Activated naive CD4-positive, alpha-beta T cell (primary cell): ENCODE measurements at regions not wholly inside any gene's neighbourhood (a gene's known extent, or its start where the extent isn't known, plus 50 kb on each side); places are given as distances from the start of the nearest gene placed in this dataset.
"Not testable (repeated sequence)": the region's sequence is repeated elsewhere in the genome, so short reads cannot be mapped to it uniquely, and the experiment has no call there.

Experiments used
- DNase-seq, 4 experiments: peaks; one replicate each; lab custom pipeline; 2025; lab: John Stamatoyannopoulos, UW

DNA sequence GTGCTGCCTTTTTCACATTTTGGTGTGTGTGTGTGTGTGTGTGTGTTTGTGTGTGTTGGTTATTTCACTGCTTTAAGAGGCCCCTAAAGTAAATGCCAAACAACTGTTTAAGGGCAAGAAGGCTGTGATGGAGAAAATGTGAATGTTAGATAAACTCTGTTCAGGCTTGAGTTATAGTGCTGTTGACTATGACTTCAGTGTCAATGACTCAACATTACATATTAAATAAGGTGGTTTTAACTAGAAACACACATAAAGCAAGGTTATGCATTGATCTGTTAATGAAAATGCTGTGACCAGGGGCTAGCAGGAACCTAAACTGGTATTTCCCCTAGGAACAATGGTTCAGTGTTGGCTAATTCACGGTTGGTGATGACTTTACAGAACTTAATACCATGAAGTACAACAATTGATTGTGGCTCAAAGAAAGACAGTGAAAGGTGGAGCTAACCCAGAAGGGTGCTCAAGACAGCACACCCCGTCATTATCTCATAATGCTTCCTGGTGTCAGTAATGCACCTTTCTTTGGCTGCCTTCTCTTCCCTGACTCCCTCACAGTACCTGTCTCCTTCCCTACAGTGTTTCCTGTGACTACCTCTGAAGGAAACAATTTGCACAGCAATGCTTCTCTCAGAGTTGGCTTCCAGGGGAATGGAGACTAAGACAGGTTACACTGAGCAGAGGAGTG lies 116.1 kb downstream of the RIN2 start:
- no peak for DNase-seq

DNA sequence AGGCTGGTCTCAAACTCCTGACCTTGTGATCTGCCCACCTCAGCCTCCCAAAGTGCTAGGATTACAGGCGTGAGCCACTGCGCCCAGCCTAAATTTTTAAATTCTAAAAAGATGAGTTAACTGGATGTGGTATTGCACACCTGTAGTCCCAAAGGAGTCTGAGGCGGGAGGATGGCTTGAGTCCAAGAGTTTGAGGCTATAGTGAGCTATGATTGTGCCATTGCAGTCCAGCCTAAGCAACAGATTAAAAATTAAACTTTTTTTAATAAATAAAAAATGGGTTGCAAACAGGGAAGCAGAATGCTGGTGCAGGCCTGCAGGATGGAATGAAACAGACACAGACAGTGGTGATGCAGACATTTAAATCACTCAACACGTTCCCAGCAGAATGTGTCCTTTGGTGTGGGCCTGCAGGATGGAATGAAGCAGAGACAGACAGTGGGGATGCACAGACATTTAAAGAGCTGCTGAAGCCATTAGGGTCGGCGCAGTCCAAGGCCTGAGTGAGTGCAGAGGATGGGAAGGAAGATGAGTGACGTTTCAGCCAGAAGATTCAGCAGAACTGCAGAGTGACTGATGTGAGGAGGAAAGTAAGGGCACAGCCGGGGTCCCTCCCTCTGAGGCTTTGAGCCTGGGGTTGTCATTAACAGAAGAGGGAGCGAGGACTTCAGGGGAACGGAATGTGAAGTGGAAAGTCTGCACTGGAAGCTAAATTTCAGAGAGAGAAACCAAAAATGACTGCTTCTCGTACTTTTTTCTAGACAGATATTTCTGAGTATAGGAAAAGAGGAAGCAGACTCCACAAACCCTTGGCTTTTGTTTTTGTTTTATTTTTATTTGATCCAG lies 117.5 kb downstream of the RIN2 start:
- DNase-seq = no peak

DNA sequence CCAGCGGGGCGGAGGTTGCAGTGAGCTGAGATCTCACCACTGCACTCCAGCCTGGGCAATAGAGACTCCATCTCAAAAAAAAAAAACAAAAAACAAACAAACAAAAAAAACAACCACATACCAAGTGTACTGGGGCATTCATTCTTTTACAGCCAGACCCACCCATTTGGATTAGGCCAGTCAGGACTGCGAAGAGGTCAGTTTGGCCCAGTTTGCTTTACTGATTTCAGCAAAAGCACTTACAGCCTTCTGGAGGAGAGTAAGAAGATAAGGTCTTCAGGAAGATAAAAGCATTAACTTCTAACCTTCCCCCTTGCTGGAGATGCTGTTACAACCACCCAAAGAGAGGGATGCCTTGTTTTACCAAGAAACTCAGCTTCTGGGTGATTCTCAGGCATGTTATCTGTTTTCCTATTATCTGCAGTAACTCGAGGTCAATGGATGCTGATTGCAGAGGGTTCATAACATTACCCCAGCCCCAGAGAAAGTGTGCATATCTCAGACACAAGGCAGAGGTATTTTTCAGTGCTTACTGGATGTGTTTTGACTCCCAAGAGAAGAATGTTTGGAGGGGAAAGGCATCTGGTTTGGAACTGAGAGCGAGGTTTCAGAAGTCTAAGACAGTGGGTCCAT lies 118.9 kb downstream of the RIN2 start:
- DNase-seq = no peak

DNA sequence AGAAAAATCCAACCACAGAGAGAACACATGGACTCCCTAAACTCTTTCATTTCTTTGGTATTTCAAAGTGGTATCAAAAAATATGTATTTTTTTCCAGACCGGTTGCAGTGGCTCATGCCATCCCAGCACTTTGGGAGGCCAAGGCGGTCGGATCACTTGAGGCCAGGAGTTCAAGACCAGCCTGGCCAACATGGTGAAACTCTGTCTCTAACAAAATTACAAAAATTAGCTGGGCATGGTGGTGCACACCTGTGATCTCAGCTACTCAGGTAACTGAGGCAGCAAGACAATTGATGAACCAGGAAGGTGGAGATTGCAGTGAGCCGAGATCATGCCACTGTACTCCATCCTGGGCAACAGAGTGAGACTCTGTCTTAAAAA lies 121.8 kb downstream of the RIN2 start:
- not testable (repeated sequence) for DNase-seq

DNA sequence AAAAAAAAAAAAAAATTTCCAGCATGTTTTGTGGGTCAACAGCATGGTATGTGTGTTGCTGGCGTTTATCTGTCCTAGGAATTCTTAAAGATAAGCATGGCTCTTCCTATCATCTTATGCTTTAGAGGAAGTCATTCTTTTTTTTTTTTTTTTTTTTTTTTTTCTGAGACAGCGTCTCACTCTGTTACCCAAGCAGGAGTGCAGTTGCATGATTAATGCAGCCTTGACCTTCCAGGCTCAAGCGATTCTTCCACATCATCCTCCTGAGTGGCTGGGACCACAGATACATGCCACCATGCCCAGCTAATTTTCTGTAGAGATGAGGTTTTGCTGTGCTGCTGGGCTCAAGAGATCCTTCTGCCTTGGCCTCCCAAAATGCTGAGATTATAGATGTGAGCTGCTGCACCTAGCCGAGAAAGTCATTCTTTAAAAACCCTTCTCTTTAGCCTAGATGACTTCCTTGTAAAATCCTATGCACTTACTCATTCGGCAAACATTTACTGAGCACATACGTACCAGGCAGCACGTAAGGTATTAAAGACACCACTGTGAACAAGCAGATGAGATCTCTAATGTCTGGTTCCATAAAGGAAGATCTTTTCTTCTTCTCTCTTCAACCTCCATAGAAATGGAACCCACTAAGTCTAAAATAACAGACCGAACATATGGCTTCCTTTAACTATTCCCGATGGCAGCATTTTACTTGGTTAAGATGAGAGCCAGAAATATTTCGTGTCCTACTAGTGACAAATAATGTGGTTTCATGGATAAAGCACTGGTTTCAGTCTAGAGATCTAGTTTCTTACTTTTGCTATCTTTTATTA lies 122.4 kb downstream of the RIN2 start:
- no peak for DNase-seq

DNA sequence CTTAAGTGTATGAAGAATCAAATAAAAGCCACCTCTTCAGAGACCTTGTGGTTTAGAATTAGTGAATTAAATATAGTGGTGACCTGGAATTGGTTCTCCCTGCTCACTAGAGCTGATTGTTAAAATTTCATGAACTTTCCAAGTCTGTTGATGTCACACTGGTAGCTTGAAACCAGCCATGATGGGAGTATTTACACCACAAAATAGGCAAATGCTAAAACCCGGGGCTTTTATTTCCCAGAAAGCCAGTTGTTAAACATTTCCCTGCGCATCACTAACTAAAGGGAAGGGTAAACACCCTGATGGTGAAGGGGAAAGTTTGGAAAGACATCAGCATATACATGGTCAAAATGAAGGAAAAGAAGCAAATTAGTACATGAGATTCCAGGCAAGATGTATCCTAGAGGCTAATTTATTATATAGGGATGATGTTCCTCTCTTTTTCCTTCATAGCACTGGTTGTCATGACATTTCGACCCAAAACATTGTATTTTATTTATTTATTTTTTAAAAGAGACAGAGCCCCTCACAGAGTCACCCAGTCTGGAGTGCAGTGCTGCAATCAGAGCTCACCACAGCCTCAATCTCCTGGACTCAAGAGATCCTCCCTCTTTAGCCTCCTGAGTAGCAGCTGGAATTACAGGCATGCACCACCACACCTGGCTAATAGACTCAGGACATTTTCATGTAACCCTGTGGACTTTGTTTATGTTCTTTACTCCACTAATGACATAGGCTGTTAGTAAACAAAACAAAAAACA lies 123.2 kb downstream of the RIN2 start:
- no peak for DNase-seq

DNA sequence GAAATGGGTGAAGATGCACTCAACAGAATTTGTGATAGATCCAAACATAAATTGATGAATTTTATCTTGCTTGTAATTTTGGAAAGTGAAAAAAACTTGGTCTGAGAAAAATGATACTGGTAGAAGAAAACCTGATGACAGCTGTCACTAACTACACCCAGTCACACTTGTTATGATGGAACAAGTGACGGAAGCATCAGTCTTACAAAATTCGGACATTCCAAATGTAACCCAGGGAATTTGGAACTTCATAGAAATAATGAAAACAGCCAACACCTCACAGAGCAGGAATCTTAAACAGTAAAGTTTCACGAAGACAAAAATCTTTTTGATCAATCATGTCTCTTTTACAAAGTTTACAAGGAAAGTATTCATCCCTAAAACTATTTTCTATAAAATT lies 123.9 kb downstream of the RIN2 start:
- no peak for DNase-seq

DNA sequence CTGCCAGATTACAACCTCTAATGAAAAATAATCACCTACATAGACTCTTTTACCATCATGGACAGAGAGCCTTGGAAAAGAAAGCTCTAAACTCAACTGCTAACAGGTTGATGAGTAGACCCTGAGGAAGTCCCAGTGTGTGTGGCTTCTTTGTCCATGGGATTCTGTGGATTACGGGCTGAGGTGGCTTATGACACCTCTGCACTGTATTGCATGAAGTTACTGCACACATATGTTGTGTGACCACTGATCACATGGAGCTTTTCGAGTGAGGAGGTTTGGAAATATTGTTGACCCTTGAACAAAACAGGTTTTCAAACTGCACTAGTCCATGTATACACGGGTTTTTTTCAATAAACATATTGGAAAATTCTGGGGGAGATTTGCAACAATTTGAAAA lies 124.4 kb downstream of the RIN2 start:
- DNase-seq = no peak

DNA sequence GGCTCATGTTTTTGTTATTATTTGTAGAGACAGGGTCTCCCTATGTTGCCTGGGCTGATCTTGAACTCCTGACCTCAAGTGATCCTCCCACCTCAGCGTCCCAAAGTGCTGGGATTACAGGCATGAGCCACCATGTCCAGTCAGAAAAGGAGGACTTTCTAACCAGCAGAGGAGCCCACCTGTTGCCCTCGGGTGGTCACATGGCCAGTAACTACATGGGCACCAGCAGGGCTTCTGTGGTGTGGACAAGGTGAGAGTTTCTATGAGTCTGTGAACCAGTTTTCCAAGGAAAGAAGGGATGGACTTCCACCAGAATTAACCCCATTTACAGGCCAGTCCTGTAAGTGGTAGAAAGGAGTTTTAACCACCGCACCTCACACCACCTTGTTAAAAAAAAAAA lies 125.4 kb downstream of the RIN2 start:
- DNase-seq = no peak

DNA sequence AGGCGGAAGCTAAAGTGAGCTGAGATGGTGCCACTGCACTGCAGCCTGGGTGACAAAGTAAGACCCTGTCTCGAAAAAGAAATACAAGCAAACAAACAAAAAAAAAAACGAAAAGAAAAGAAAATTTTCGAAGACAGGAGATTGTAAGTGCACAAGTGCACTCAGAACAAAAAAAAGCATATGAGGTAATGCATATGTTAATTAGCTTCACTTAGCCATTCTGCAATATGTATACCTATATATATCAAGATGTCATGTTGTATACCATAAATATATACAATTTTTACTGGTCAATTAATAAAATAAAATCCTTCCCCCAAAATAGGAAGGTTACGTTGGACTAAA lies 127.5 kb downstream of the RIN2 start:
- DNase-seq = no peak

DNA sequence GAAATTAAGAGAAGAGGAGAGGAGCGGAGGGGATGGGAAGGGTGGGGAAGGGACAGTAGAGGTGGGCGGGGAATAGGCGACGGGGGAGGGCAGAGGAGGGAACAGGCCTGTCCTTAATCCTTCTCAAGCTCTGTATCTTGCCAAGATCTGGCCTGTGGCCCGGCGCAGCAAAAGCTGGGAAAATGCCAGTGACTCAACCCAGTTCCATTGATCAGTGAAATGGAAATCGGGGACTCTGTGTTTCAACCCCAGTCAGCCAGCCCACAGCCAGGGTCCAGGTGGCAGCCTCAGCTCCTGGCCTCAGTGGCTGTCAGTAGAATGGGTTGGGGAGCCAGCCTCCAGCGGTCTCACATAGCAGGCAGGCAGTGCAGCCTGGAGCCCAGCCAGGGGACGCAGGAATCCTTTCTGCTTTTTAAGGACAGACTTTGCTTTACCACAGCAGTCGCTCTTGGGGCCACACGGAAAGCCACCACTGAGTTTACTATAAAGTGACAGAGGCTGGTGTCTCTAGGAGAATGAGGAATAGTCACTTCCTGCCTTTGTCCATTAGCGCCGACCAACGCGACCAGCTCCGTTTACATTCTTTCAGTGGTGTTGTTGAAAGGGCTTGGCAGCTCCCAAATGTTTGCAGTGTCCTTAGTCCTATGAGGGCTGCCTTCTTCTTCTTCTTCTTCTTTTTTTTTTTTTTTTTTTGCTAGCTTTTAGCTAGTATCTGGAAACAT lies 128.0 kb downstream of the RIN2 start:
- DNase-seq = no peak

DNA sequence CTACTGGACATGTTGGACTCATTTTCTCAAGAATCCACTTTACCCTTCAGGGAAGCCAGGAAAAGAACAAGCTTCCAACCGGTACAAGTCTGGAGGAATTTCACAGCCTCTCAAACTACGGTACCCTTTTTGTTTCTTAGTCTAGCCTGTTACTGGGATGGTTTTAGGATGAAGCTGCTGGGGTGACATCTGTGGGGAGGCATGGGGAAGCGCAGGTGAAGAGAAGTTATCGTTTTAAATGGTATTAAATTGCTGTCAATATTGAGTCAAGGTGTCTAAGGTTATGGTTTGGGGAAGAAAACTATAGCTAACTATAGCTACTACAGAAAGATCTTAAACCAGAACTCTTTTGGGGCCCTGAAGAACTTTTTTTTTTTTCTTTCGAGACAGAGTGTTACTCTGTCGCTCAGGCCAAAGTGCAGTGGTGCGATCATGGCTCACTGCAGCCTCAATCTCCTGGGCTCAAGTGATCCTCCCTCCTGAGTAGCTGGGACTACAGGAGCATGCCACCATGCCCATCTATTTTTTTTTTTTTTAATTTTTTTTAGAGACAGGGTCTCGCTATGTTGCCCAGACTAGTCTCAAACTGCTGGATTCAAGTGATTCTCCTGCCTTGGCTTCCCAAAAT lies 128.7 kb downstream of the RIN2 start:
- DNase-seq = no peak

DNA sequence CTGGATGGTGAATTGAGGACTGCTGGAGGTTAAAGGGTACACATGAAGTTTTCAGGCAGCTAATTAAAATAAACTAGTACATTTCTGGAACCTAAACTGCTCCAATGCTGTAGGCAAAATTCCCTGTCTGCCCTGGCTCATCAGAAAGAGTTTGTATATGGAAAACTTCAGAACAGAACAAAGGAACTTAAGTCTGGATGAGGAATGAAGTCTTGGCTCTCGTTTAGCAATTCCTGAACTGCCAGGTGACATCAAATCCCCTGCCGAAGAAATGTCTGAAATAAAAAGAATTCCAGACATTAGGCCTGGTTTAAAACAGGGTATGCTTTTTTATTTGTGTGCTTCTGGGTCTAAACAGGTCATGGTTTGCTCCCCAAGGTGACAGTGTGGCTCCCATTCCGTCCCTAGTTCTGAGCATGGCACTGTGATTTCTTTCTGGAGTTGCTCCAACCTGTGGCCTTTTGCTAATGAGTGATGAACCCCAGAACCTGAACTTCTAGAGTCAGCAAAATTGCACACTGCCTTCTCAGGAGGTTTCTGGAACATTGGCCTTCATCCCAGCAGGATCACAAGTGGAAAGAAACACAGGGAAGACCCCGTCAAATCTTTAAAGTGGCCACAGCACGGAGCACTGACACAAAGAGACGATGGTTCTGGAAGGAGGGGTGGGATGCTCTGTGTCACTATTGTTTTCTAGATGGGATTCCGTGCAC lies 129.4 kb upstream of the NAA20 start:
- no peak for DNase-seq

DNA sequence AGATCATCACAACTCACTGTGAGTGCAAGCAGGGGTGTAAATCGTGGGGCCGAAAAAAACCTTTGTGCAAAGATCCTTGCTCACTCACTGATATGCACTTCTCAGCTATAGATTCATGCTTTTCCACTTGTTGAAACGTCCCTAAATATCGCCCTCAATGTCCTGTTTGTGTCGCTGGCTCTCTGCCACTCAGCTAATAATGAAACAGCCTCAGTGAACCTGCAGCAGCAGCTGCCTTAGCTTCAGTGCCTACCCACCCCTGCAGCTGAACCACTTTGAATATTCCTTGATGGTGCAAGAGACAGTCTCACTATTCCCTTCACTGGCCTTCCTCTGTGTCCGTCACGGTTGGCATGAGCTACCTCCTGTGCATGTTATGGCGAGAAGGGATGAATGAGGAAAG lies 128.9 kb upstream of the NAA20 start:
- no peak for DNase-seq

DNA sequence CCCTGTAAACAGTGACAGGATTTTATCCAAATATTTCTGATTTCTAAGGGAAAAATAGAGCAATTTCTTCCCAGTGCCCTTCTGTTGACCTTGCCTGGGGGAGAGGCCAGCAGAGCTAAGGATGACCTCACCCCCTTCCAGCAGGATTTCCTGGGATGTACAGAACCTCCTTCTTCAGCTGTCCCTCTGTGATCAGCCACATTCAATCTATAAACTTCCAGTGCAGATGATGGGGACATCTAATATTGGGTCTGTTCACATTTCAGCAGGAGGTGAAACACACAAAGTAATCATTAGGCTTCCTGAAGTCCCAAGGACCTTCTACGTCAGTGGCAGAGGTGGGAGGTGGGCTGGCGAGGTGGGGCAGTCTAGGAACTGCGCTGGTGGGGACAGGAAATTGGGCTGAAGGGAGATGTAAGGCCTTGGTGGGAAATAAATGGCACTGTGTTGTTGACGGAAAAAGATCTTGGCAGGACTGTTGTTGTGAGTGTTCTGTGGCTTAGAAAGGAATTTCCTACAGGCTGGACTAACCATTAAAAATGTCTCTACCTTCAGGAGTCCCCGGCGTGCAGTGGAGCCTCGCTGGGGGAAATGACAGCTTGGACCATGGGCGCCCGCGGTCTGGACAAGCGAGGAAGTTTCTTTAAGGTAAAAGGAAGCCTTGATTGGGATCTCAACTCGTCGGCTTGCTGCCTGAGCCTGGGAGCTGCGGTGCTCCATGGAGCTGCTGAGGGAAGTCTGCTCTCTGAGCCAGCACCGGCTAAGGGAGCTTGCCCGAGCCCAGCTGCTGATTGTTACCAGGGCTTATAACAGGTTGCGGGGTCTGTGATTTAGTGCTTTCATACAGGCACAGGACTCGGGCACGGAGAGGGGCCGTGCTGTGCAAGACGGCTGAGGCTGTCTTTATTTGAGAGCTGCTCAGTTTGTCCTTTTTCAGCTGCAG lies 127.9 kb upstream of the NAA20 start:
- no peak for DNase-seq

DNA sequence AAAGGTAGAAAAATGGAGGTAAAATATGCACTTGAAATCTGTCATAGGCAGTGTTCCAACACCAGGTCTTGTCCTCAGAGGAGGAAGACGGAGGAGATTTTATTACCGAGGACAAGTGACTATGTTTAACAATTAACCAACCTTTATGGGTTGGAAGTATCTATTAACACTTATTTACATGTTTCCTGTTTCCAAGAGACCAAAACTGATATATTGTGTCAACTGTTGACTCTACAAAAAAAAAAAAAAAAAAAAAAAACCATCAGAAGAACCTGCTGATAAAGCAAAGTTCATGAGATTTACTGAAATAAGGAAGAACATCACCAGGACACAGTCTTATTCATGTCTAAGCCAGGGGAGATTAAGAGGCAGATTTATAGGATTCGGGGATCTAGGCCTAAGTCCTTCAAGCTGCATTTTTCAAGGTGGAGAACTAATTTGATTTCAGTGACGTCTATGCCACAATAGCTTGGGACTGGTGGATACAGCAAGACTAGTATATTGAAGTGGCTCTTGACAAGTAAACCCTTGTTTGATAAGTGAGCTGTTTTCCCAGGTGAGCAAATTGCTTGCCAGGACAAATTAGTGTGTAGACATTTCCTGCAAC lies 126.6 kb upstream of the NAA20 start:
- DNase-seq = no peak

DNA sequence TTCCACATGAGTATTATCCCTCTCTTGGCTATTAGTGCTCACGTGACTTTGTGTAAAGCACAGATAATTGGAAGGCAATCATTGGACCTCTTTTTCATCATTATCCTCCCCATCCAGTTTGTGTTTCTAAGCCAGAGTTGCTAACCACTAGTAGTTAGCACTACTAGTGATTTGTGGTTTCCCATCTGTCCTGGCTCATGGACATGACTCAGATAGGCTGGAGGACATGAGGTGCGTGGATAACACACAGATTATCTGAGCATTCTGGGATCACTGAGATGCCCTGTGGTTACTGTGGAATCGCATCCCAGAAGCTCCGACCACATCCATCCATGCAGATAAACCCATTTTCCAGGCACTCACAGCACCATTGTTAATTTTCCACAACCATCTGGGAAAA lies 123.8 kb upstream of the NAA20 start:
- DNase-seq = no peak

DNA sequence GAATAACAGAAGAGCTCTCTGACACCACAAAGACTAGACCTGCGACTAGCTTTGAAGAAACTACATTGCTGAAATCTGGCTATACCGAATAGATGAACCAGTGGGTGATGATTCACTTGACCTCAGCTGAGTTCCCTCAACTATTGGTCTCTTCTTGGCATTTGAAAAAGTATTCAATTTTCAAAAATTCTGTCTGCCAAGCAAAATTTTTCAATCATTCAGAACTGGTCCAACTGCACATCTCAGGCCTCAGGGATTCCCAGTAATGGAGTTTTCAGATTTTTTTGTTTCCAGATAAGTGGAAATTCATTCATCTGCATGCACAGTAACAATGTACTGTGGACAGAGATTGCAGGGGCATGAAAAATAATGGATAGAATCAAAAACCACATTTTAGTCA lies 121.4 kb upstream of the NAA20 start:
- DNase-seq = no peak
